ENCODE measurements at regions not wholly inside any gene's neighbourhood (a gene's known extent, or its start where the extent isn't known, plus 50 kb on each side); places are given as distances from the start of the nearest gene placed in this dataset.
A peak's percentile ranks its signal among the peaks of the same experiment; 100 is the strongest.

GRCh38 chr11:86749821-86750401 is 50.4 kb upstream of the PRSS23 start:
- TF ChIP-seq, protein P1, sequence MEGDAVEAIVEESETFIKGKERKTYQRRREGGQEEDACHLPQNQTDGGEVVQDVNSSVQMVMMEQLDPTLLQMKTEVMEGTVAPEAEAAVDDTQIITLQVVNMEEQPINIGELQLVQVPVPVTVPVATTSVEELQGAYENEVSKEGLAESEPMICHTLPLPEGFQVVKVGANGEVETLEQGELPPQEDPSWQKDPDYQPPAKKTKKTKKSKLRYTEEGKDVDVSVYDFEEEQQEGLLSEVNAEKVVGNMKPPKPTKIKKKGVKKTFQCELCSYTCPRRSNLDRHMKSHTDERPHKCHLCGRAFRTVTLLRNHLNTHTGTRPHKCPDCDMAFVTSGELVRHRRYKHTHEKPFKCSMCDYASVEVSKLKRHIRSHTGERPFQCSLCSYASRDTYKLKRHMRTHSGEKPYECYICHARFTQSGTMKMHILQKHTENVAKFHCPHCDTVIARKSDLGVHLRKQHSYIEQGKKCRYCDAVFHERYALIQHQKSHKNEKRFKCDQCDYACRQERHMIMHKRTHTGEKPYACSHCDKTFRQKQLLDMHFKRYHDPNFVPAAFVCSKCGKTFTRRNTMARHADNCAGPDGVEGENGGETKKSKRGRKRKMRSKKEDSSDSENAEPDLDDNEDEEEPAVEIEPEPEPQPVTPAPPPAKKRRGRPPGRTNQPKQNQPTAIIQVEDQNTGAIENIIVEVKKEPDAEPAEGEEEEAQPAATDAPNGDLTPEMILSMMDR (optimal IDR thresholded peaks at IDR 0.05 in 1 of 3, IDR thresholded peaks at IDR 0.05 in 1 of 3, conservative IDR thresholded peaks at IDR 0.05 in 1 of 3; ENCODE audit: extremely low read depth in 1 of 3, insufficient read depth in 2 of 3, low read length in 3 of 3): no peak
- no peak for TF ChIP-seq EZH2 (IDR thresholded peaks at IDR 0.05; ENCODE audit: low read length)
- no peaks in the 10 kb centered on the region for H3K9me1 ChIP-seq (ENCODE audit: control insufficient read depth, extremely low read depth, insufficient read depth, low read length)
- dilution Hi-C loops (cut with MboI; ENCODE audit: extremely low pct_ligation_motif_present, low sequenced_read_pairs): no loop called here
- H3K79me2 ChIP-seq (ENCODE audit: control insufficient read depth, insufficient read depth, low read length): no peaks in the 10 kb centered on the region
- no peak overlapping the region for H2AFZ ChIP-seq (ENCODE audit: control insufficient read depth, low read length)
- H3K4me3 ChIP-seq (ENCODE audit: control insufficient read depth in 2 of 3, extremely low read depth in 1 of 3, insufficient read depth in 2 of 3, low read depth in 1 of 3, low read length in 3 of 3): no peak overlapping the region
- H3K9me3 ChIP-seq (ENCODE audit: control insufficient read depth, low read depth, low read length): no peaks in the 10 kb centered on the region
- peaks cover 4% of the 10 kb centered on the region for H3K4me1 ChIP-seq (ENCODE audit: control insufficient read depth, extremely low read depth, insufficient read depth, low read length)
- no peak for DNase-seq (ENCODE audit: low read depth, low spot score)
- H3K4me2 ChIP-seq (ENCODE audit: control insufficient read depth, extremely low read depth, insufficient read depth, low read depth, low read length): no peak overlapping the region
- no peaks in the 10 kb centered on the region for H3K36me3 ChIP-seq (ENCODE audit: control insufficient read depth in 2 of 2, extremely low read depth in 1 of 2, insufficient read depth in 2 of 2, low read length in 2 of 2)
- no peaks in the 10 kb centered on the region for H3K27me3 ChIP-seq (ENCODE audit: control insufficient read depth, extremely low read depth, insufficient read depth, low read length)
- H3K27ac ChIP-seq (ENCODE audit: control insufficient read depth, insufficient read depth, low read length): no peak overlapping the region
- no peaks in the 10 kb centered on the region for H4K20me1 ChIP-seq (ENCODE audit: control insufficient read depth, extremely low read depth, insufficient read depth, low read length)
- H3K9ac ChIP-seq (ENCODE audit: control insufficient read depth, extremely low read depth, insufficient read depth, low read length): no peak overlapping the region
- FAIRE-seq: no peak

DNA sequence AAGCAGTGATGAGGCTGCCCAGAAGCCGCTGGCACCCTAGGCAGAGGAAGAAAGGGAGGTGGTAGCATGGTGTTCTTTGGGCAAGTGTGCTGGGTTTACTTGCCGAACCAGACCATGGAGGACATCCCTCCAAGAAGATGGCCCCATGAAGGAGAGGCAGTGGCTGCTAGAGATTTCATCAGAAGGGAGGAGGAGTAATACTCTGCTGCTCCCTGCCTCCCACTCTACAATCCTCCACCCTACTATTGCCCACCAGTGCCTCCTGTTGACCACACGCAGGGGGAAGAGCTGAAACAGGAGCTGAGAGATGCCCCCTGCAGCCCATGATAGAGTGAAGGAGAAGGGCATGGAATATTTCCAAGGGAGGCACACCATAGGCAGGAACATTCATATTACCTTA is 51.0 kb upstream of the PRSS23 start:
- Histone ChIP-seq H3K27ac (ENCODE audit: control insufficient read depth, insufficient read depth, low read length) (no peak overlapping the region), H3K4me1 (ENCODE audit: control insufficient read depth, extremely low read depth, insufficient read depth, low read length) (peaks cover 4% of the 10 kb centered on the region), H3K27me3 (ENCODE audit: control insufficient read depth, extremely low read depth, insufficient read depth, low read length) (no peaks in the 10 kb centered on the region), H2AFZ (ENCODE audit: control insufficient read depth, low read length) (no peak overlapping the region), H3K9me3 (ENCODE audit: control insufficient read depth, low read depth, low read length) (no peaks in the 10 kb centered on the region), H3K4me3 (ENCODE audit: control insufficient read depth in 2 of 3, extremely low read depth in 1 of 3, insufficient read depth in 2 of 3, low read depth in 1 of 3, low read length in 3 of 3) (no peak overlapping the region), H4K20me1 (ENCODE audit: control insufficient read depth, extremely low read depth, insufficient read depth, low read length) (no peaks in the 10 kb centered on the region), H3K4me2 (ENCODE audit: control insufficient read depth, extremely low read depth, insufficient read depth, low read depth, low read length) (no peak overlapping the region), H3K79me2 (ENCODE audit: control insufficient read depth, insufficient read depth, low read length) (no peaks in the 10 kb centered on the region), H3K36me3 (ENCODE audit: control insufficient read depth in 2 of 2, extremely low read depth in 1 of 2, insufficient read depth in 2 of 2, low read length in 2 of 2) (no peaks in the 10 kb centered on the region), H3K9ac (ENCODE audit: control insufficient read depth, extremely low read depth, insufficient read depth, low read length) (no peak overlapping the region), H3K9me1 (ENCODE audit: control insufficient read depth, extremely low read depth, insufficient read depth, low read length) (no peaks in the 10 kb centered on the region)
- no peak for DNase-seq (ENCODE audit: low read depth, low spot score)
- dilution Hi-C loops (cut with MboI; ENCODE audit: extremely low pct_ligation_motif_present, low sequenced_read_pairs): no loop called here
- no peak for FAIRE-seq
- TF ChIP-seq EZH2 (IDR thresholded peaks at IDR 0.05; ENCODE audit: low read length): no peak
- TF ChIP-seq, protein P1 (optimal IDR thresholded peaks at IDR 0.05 in 1 of 3, IDR thresholded peaks at IDR 0.05 in 1 of 3, conservative IDR thresholded peaks at IDR 0.05 in 1 of 3; ENCODE audit: extremely low read depth in 1 of 3, insufficient read depth in 2 of 3, low read length in 3 of 3): peak in 2 of 3 experiments; percentile 14 to 26
